AG09319 (cell line): ENCODE measurements at regions not wholly inside any gene's neighbourhood (a gene's known extent, or its start where the extent isn't known, plus 50 kb on each side); places are given as distances from the start of the nearest gene placed in this dataset.

Experiments used
- DNase-seq: peaks from one replicate; pipeline ENCODE4 v3.0.0-alpha.2; 2010; ENCODE audit warnings: low read depth; ENCODE audit errors: extremely low read depth
- TF ChIP-seq, protein P1 (sequence below): IDR thresholded peaks from 2 replicates; pipeline ENCODE4 v1.5.1; 2011; ENCODE audit warnings: low read depth, mild to moderate bottlenecking, inconsistent platforms, low read length, moderate library complexity

DNA sequence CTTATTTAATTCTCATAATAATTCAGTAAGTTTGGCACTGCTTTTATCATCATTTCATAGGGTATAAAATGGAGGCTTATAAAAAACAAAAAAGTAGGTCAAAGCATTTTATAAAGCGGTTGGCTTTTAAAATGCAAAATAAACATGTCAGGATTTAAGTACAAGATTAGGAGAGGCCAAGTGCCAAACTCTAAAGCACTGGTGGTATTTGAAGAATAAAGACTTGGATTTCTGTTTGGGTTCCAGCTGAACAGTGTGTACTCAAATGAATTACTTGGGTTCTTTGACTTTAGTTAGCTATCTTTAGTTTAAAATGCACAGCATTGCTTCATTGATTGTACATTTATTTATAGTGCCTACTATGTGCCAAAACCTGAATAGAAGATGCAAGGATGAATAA is 966.6 kb upstream of the SEL1L start:
- TF ChIP-seq, protein P1, sequence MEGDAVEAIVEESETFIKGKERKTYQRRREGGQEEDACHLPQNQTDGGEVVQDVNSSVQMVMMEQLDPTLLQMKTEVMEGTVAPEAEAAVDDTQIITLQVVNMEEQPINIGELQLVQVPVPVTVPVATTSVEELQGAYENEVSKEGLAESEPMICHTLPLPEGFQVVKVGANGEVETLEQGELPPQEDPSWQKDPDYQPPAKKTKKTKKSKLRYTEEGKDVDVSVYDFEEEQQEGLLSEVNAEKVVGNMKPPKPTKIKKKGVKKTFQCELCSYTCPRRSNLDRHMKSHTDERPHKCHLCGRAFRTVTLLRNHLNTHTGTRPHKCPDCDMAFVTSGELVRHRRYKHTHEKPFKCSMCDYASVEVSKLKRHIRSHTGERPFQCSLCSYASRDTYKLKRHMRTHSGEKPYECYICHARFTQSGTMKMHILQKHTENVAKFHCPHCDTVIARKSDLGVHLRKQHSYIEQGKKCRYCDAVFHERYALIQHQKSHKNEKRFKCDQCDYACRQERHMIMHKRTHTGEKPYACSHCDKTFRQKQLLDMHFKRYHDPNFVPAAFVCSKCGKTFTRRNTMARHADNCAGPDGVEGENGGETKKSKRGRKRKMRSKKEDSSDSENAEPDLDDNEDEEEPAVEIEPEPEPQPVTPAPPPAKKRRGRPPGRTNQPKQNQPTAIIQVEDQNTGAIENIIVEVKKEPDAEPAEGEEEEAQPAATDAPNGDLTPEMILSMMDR: no peak
- DNase-seq: no peak

DNA sequence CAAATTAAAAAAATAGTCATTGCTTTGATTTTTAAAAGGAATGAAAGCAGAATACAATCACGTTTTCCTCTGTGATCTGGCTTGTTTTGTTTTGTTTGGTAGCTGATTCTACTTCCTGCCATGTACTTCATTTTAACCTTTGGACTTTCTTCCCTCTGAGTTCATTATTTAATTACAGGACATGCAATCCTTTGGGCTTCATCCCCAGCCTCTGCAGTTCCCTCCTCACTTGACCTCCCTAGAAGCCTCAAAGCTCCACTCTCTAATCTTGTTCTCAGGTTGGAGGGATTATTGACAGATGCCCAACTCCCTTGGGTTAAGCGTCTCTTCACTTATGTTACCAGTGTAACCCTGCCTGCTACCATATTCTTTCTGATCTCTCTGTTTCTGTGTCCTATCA is 967.9 kb upstream of the SEL1L start:
- TF ChIP-seq, protein P1: no peak
- DNase-seq: no peak

DNA sequence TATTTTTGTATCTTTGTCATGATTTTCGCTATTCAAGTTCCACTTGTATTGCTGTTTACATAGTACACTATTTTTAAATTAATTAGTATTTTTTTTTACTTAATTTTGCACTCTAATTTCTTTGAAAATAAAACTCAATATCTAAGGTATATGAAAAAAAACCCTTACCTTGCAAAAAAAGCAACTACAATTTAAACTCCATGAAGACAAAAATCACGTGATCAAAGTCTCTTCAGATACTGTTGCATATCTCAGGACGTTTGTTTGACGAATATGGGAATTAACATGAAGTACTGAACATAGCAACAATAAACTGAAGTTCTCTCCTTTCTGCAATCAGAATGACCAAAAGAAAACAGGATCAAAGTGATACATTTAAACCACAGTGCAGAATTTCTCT is 968.4 kb upstream of the SEL1L start:
- TF ChIP-seq, protein P1: no peak
- DNase-seq: no peak

DNA sequence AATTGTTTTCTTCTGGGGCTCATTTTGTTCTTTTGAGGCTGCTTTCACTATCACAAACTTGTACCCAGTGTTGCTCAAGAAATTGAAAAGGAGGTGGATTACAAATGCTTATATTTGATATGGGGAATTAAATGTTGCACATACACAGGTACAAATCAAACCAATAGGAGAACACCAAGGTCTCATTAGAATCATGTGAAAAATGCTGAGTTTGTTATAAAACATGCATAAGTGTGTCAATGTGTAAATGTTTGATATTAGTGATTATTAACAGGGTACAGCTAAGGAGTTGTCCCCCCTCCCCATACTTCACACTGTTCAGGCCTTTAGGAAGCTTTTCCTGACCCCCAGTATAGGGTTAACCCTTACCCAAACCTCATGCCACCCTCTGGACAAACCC is 971.2 kb upstream of the SEL1L start:
- DNase-seq: no peak
- TF ChIP-seq, protein P1: no peak

DNA sequence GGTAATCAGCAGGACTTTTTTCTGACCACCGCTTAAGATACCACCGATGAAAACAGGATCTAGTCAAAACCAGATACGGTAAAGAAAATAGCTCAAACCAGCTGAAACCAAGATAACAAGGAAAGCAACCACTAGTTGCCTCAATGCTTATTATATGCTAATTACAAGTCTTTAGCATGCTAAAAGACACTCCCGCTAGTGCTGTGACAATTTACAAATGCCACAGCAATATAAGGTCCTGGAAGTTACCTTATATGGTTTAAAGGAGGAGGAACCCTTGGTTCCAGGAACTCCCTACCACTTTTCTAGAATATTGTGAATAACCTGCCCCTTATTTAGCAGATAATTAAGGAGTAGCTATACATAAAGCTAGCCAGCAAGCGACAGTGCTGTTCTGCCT is 976.4 kb upstream of the SEL1L start:
- TF ChIP-seq, protein P1: no peak
- no peak for DNase-seq

DNA sequence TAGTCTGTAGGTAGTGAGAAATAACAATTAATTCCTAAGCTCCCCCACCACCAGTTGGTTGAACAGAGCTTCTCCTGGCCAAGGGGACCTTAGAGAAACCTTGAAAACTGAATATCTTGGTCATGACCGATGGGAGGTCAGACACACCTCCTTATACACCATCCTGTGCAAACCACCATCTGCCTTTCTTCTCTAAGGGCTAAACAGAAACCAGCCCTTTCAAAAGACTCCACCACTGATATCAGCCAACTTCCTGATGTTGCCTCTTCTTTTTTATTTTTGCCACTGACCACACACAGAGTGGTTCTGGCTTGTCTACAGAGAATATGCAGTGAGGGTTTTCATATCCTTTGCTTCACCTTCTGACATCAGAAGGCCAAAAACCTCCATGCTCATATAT is 977.7 kb upstream of the SEL1L start:
- DNase-seq: no peak
- TF ChIP-seq, protein P1: no peak

DNA sequence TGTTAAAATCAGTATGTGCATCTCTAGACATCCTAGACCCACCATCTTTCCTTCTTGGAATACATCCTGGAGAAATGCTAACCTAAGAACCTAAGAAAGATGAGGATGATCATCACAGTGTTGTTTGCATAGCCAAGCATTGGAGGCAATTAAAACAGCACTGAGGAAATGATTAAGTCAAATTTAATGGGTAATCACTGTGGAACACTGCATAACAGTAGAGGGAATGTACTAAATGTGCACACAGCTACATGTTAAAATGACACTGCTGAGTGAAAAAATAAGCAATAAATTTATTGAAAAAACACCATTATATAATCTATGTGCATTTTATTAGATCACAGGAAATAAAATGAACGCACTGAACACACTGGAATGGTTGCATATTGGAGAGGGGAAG is 987.1 kb upstream of the SEL1L start:
- DNase-seq: no peak
- TF ChIP-seq, protein P1: no peak
